GM18868 (cell line): ENCODE measurements at regions not wholly inside any gene's neighbourhood (a gene's known extent, or its start where the extent isn't known, plus 50 kb on each side); places are given as distances from the start of the nearest gene placed in this dataset.

ENCODE experiments used
- ATAC-seq: cut with Tn5 transposase; IDR thresholded peaks from one replicate; pipeline ENCODE4 v1.9.1; 2021; ENCODE audit warnings: mild to moderate bottlenecking, moderate library complexity; ENCODE audit not compliant: unreplicated experiment

DNA sequence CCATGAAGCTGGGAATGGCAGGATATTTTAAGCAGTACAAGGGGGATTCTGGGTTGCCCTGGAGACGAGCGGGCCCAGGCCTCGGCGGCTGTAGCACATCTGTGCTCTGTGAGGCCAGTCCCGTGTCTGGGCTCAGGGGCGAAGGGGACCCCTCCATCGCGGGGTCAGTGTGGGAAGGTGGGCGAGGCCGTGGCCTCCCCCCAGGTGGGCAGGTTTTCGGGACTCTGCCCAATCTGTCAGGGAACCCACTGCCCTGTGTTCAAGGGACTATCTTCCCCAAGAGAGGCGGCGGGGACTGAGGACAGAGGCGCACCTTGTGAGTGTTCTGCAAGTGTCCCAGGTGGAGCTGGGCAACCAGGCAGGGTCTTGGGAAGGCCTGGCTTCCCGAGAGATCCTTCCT, 336.6 kb downstream of the CTTN start:
- no peak for ATAC-seq

DNA sequence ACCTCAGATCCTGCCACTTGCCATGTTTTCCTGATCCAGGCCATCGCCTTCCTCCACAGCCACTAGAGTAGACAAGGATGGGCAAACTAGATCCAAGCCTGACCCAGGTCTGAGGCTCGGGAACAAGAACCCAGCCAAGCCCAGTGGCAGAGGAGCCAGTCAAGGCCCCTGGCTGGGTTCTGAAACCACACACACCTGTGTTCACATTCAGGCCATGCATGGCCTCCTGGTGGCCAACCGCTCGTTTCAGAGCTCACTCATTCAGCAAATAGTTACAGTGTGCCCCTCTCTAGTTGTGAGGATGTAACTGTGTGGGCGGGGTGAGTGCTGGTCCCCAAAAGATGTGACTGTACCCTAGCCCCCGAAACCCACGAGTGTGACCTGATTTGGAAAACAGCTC, 337.6 kb downstream of the CTTN start:
- ATAC-seq = no peak

DNA sequence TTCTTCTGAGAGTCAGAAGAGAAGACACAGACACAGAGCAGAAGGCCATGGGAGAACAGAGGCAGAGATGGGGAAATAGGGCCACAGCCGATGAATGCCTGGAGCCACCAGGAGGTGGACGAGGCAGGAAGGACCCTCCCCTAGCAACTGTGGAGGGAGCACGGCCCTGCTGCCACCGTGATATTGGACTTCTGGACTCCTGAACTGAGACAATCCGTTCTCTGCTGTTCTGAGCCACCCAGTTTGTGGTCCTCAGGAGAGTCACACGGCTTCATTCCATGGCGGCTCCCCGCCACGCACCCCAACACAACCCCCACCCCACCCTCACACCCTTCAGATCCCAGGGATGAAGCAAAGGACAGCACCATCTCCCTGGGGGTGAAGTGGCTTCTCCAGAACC, 338.1 kb downstream of the CTTN start:
- no peak for ATAC-seq

DNA sequence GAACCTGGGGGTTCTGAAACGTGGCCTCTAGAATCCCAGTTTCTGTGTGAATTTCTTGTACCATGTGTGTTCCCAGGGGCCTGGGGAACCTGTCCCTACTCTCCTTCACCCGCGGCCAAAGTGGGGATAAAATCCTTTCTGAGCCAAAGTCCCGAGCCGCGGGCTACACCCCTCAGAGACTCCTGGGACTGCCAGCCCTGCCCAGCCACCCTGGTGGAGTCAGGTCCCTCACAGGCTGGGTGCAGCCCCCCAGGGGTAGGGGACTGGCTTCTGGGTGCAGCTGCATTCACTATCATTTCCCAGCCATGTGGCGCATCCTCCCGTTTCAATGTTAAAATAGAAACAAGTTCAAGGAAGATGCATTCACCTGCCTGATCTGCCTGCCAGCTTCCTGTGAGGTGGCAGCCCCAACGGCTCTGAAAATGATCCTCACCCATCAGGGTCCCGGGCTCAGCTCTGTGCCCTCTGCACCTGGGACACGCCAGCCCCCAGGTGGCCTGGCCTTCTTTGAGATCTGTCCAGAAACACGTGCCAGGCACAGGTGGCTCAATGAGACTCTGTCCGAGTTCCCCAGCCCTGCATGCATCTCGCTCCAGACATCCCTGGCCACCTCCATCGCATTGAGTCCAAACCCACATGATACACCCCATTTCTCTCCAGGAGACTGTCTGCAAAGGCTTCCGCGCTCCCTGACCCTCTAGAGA, 338.8 kb downstream of the CTTN start:
- no peak for ATAC-seq

DNA sequence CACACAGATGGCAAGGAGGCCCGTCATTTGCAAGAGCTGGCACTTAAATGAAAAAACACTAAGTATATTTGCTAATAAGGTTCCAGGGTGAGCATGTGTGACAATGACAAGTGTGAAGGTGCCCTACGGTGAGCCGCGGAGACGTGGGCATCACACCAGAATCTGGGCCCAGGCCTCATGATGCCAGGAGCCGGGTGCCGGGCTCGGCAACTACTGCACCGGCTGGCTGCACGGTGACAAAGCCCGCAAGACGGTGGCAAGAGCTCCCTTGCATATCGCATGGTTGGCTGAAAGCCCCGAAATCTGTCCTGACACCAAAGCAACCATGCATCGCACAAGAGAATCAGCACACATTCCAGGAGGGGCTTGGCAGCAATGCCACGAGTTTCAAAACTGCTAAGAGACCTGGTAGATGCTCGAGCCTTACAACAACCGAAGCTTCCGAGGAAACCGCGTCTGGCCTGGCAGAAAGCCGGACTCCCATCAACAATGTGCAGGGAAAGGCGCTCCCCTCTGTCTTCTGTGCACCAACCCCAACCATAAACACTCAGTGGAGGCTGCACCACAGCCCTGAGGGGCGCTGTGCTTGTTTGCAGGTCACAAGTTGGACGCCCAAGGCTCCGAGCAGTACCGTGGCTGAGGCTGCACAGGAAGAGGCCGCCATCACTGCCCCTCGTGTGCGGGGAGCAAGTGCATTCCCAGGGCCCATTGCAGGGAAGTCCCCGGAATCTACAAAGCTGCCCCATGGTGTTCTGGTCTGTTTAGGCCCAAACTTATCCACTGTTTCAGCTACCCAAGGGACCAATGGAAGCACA, 339.7 kb downstream of the CTTN start:
- no peak for ATAC-seq

DNA sequence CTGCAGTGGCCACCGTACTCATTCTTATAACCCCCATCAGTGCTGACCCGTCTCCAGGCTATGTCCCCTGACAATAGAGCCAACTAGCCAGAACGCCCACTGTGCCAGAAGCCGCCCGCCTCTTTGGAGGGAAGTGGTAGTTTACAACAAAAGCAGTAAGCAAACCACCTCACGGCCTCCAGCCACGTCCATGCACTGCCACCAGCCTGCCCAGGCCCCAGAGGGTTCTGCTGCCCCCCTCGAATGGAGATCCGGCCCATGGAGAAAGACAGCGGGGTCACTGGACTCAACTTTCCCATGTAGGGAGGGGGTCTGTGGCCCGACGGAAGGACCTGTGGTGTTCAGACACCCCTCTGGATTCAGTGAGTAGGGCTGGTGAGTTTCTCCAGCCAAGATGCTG, 340.3 kb downstream of the CTTN start:
- ATAC-seq = no peak

DNA sequence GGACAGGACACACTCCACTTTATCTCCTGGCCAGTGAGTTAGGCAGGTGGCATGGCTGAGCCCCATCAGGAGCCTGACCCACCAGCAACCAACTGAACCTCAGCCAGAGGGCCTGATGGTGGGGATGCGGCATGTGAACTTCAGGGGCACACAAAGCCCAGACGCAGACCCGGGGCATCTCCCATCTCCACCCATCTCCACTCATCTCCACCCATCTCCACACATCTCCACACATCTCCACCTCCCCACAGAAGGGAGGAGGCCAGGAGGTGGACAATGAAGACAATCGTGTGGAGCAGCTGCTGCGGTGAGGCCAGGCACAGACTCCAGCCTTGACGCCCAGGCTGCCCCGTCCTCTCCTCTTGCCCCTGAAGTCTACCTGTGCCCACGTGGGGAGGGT, 340.8 kb downstream of the CTTN start:
- ATAC-seq = no peak

DNA sequence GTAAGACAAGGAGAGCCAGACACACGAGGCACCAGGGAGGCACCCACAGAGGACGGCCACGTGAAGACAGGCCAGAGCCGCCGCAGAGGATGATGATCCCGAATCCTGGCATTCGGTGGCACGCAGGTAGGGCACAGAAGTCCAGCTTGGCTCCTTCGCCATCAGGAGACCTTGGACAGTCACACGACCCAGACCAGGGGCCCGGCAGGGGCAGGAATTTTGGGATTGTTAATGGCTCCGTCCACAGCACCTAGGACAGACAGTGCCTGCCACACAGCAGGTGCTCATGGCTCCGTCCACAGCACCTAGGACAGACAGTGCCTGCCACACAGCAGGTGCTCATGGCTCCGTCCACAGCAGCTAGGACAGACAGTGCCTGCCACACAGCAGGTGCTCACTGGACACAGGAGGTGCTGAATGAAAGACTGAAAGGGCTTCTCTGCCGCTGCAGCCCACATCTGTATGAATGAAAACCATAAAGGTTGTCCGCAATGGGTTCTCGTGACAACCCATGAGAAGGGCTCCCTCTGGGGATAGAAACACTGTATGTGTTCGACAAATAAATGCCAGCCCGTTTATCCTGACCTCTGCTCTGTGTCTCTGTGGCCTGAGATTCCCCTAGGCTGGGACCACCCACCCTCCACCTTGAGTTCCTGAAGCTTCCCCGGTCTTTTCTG, 341.6 kb downstream of the CTTN start:
- no peak for ATAC-seq

DNA sequence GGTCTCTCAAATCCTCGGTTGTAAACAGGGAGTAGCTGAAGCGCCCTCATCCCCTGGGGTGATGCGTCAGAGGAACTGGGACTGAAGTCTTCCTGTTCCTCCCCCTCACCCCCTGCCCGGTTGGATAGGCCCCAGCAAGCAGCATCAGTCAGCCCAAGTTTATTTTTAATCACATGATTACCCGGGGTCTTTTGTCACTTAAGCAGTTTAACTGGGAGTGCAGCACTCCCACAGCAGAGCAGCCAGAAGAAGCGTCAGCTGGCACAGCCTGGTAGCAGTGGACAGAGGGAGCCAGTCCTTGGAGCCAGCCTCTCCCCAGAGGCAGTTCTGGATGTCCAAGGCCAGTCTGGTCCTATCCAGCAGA, 342.1 kb downstream of the CTTN start:
- ATAC-seq = no peak

DNA sequence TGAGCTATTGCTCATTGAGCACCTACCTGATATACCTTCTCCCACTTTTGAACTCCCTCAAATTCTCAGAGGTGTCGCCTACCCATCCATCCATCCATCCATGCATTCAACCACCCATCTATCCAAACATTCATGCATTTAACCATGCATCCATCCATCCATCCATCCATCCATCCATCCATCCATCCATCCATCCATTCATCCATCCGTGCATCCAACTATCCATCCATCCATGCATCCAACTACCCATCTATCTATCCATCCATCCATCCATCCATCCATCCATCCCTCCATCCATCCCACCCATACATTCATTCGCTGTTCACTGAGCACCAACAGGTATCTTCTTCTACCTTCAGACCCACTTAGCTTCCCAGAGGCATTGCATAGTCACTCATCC, 342.8 kb downstream of the CTTN start:
- no peak for ATAC-seq

DNA sequence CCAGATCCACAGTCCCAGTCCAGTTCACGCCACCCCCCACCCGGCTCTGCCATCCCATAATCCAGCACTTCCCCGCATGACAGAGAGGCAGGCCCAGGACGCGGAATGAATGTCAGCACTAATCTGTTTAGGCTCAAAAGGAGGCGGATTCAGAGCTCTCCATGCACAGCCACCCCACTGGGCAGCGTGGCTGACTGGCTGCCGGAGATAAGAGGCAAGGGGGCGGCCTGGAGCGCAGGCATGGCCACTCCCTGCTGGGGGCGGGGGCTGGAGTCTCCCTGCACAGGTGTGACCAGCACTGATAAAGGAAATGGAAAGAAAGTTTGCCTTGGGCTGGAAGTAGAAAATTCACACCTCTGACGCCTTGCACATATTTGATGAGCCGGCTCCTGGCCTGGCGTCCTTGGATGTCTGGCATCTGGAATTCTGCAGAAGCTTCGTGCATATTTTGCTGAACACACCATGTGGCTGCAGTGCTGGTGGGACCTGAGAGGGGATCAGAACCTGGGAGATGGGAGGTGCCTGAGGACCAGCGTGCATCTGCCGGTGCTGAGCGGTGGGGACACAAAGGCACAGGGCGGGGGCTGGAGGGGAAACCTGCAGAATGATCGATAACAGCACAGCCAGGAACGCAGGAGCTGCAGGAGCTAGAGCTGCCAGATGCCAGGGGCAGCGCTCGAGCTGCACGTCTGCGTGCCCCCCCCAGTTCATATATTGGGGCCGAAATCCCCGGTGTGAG, 344.4 kb downstream of the CTTN start:
- ATAC-seq = no peak

DNA sequence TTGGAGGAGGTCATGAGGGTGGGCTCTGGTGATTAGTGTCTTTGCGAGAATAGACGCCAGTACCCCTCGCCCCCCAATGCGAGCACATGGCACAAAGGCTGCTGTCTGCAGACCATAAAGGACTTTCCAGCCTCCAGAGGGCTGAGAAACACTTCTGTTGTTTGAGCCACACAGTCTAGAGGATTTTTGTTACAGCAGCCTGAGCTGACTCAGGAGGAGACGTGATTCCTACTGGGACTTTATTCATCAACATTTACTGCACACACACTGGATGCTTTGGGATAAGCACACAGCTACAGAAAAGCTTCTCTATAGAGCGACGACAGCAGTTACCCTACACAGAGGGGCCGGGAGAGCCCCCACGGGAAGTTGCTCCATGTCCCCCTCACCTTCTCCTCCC, 345.0 kb downstream of the CTTN start:
- ATAC-seq = no peak

DNA sequence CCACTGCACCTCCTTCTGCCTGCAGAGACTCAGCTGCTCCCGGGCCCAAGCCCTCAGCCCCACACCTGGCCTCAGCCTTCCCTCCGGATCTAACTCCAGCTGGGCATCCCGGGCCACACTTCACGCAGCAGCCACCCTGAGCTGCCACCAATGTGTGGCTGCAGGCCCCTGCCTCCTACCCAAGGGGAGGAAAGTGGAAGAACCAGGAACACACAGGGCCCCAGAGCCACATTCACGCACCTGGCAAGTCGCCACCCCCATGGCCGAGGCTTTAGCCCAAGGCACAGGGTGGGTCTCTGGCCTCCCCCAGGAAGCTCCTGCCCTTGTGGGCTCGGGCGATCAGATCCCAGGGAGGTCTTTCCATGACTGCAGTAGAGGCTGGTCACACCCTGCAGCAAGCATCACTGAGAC, 345.6 kb downstream of the CTTN start:
- ATAC-seq = no peak

DNA sequence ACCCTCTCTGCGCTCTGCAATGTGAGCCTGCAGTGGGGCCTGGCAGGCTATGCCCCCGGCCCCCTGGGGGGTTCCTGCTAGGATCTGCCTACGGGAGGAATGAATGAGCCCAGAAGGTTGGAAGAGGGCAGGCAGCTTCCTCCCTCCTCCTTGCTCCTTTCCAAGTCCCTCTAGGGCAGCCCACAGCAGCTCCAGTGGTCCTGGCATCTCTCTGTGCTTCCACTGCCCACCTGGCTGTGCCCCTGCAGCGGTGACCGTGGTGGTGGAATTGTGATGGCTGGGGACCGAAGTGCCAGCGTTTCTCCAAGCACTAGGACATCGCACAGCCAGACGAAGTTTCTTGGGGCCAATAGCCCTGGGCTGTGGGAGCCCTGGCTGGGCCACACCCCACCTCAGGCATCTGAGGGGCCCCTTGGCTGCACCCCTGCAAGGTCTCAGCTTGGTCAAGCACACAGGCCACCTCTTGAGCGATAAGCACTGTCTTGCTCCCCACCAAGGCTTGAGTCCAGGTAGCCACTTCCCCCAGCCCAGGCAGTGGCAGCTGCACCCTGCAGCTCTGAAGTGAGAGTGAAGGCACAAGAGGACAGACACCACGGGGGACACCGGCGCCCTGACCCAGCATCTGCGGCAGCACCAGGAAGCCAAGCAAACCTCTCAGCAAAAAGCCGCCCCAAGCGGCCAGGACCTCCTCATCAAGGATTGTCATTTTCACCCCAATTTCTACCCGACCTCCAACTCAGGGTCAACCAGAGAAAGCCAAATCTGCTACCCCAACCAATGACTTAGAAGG, 346.3 kb downstream of the CTTN start:
- no peak for ATAC-seq

DNA sequence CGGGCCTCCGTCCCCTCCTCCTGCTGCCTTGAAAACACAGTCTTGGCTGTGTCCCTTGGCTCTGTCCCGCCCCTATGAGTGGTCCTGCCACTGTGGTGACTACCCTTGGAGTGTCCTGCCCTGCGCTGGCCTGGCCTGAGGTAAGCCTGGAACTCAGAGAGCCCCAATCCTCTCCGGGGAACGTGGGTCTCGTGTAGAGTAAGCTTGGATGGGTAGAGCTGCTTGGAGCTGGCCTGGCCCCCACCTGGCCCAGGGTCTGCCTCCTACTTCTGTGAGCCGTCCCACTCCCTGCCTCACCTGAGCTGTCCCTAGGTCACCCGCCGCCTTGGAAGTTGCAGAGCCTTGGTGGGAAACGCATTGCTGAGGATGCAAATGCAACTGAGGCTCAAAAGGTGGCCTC, 347.1 kb downstream of the CTTN start:
- ATAC-seq = no peak

DNA sequence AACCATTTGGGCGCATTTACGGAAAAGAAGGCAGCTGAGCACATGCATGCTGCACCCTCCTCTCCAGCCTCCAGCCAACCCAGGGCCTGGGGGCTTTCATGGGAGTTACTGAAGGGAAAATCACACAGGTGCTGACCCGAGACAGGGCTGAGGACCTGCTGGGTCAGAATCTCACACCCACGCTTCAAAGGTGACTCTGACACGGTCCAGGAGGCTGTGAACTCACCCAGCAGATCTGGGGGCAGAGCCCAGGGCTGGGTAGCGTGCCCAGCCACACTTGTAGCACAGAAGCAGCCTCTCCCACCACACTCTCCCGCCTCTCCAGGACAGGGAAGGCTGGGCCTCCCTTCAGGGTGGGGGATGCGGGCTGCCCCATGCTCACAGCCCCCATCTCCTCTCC, 347.6 kb downstream of the CTTN start:
- no peak for ATAC-seq

DNA sequence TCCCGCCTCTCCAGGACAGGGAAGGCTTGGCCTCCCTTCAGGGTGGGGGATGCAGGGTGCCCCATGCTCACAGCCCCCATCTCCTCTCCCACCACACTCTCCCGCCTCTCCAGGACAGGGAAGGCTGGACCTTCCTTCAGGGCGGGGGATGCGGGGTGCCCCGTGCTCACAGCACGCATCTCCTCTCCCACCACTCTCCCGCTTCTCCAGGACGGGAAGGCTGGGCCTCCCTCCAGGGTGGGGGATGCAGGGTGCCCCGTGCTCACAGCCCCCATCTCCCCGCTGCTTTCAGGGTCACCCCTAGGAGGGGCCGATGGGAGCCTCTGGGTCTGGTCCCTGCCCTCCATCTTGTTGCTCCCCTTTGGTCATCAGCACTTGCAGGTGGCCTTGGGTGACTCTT, 348.0 kb downstream of the CTTN start:
- no peak for ATAC-seq

DNA sequence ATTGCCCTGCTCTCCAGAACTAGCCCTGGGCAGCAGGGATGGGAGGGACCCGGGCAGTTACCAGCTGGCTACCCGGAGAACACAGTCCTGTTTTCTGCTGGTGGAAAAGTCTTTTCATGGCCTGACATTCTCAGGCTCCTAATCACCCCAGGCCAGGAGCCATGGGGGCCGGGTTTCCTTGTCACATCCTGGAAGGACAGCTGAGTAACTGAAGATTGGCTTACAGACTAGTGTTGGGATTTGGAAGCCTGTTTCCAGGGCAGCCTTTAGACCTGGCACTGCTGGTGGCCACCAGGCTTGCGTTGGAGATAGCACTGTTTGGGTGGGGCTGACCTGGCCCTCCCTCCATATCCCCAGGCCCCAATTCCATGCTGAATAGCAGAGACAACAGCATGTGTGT, 349.0 kb downstream of the CTTN start:
- ATAC-seq = no peak

DNA sequence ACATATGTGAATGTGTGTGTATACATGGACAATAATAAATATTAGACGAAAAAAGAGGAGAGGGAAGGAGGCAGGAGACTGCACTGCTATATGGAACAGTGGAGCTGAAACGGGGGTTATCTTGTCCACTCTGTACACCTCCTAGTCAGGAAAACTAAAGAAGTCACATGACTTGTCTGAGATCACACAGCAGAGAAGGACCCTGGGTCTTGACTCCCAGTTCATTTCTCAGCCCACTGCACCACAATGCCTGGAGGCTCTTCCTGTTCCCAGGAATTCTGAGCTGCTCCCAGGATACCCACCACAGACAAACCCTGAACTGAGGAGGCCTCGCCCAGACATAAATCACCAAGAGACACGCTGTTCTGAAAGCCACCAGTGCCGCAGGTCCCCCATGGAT, 349.6 kb downstream of the CTTN start:
- ATAC-seq = no peak

DNA sequence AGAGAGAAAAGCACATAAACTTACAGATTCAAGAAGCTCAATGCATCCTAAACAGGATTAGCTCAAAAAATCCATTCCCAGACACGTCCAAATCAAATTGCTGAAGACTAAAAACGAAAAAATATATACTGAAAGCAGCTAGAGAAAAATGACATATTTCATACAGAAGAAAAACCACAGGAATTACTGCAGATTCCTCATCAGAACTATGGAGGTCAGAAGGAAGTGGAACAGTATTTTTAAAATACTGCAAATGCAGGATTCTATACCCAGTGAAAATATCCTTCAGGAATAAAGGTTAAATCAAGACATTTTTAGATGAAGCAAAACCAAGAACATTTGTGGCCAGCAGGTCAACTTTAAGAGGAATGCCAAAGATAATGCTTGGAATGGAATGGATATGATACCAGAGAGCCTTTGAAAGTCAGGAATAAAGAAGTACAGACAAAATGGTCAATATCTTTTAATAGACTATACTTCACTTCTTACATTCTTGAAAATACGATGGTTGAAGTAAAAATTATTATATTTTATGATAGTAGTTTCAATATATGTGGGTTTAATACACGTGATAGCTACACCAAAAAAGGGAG, 352.9 kb downstream of the CTTN start:
- ATAC-seq = no peak
